Endothelial cell of umbilical vein (primary cell): ENCODE measurements at regions not wholly inside any gene's neighbourhood (a gene's known extent, or its start where the extent isn't known, plus 50 kb on each side); places are given as distances from the start of the nearest gene placed in this dataset.

ENCODE experiments used
- CTCF ChIP-seq, 2 donors: IDR thresholded peaks; 1 replicate in 1 of 2; 2 replicates in 1 of 2; pipeline ENCODE4 v1.5.1; 2011; ENCODE audit warnings: low read length in 2 of 2, mild to moderate bottlenecking in 2 of 2, moderate library complexity in 2 of 2, control low read depth in 1 of 2, inconsistent platforms in 1 of 2, low read depth in 1 of 2; ENCODE audit not compliant: insufficient read depth in 1 of 2; ENCODE audit errors: extremely low read depth in 1 of 2
- EZH2 ChIP-seq: IDR thresholded peaks from 2 replicates; pipeline ENCODE4 v1.6.1; 2012; ENCODE audit warnings: borderline replicate concordance, low read depth, mild to moderate bottlenecking, moderate library complexity, low read length, inconsistent platforms; ENCODE audit not compliant: severe bottlenecking
- FOS ChIP-seq: IDR thresholded peaks from 2 replicates; pipeline ENCODE4 v1.6.1; 2011; ENCODE audit warnings: mild to moderate bottlenecking, low read length, moderate library complexity, borderline replicate concordance; ENCODE audit not compliant: insufficient read depth
- JUN ChIP-seq: IDR thresholded peaks from 2 replicates; pipeline ENCODE4 v1.6.1; 2011; ENCODE audit warnings: borderline replicate concordance, low read depth; ENCODE audit not compliant: insufficient read length, insufficient read depth
- MAX ChIP-seq: IDR thresholded peaks from 2 replicates; pipeline ENCODE4 v1.6.1; 2011; ENCODE audit not compliant: insufficient read depth, insufficient read length
- MYC ChIP-seq: IDR thresholded peaks from one replicate; pipeline ENCODE4 v1.6.1; 2011; ENCODE audit warnings: mild to moderate bottlenecking, low read depth, low read length
- POLR2A ChIP-seq: IDR thresholded peaks from 2 replicates; pipeline ENCODE4 v1.6.1; 2012; ENCODE audit warnings: low read depth, mild to moderate bottlenecking, control low read depth, low read length
- POLR2AphosphoS5 ChIP-seq: IDR thresholded peaks from 2 replicates; pipeline ENCODE4 v1.6.1; 2012; ENCODE audit warnings: low read depth, mild to moderate bottlenecking, control low read depth, low read length, moderate library complexity; ENCODE audit not compliant: insufficient read depth

GRCh38 chr16:48676836-48677235 is 66.9 kb upstream of the N4BP1 start:
- TF ChIP-seq POLR2A, result no peak
- no peak for TF ChIP-seq EZH2
- TF ChIP-seq CTCF (IDR thresholded peaks at IDR 0.05; ENCODE audit: extremely low read depth in 1 of 2, insufficient read depth in 1 of 2, low read depth in 1 of 2, low read length in 2 of 2), result no peak
- no peak for TF ChIP-seq POLR2AphosphoS5
- TF ChIP-seq JUN, result no peak
- no peak for TF ChIP-seq FOS
- no peak for TF ChIP-seq MYC
- TF ChIP-seq MAX, result no peak
